Osteoblast (primary cell): ENCODE measurements at regions not wholly inside any gene's neighbourhood (a gene's known extent, or its start where the extent isn't known, plus 50 kb on each side); places are given as distances from the start of the nearest gene placed in this dataset.
"Not testable (repeated sequence)": the region's sequence is repeated elsewhere in the genome, so short reads cannot be mapped to it uniquely, and the experiment has no call there.

Experiments used
- DNase-seq: peaks from one replicate; pipeline ENCODE4 v3.0.0; 2011; ENCODE audit warnings: low spot score, mixed read lengths; ENCODE audit not compliant: insufficient read length; ENCODE audit errors: missing footprints
- H2AFZ ChIP-seq: 2 replicates; pipeline ENCODE4 v1.6.0; 2011; ENCODE audit warnings: mild to moderate bottlenecking, low read length
- H3K27ac ChIP-seq: 2 replicates; pipeline ENCODE4 v1.5.1; 2011; ENCODE audit warnings: mild to moderate bottlenecking, low read depth, low read length, moderate library complexity
- H3K27me3 ChIP-seq: 2 replicates; pipeline ENCODE4 v1.6.0; 2012; ENCODE audit warnings: mild to moderate bottlenecking, control low read depth, inconsistent platforms, low read length, moderate library complexity; ENCODE audit not compliant: insufficient read depth
- H3K36me3 ChIP-seq: 2 replicates; pipeline ENCODE4 v1.5.1; 2011; ENCODE audit warnings: mild to moderate bottlenecking, low read length, control low read depth, moderate library complexity; ENCODE audit not compliant: insufficient read depth
- H3K4me1 ChIP-seq: 2 replicates; pipeline ENCODE4 v1.5.1; 2011; ENCODE audit warnings: mild to moderate bottlenecking, low read length, control low read depth, moderate library complexity; ENCODE audit not compliant: insufficient read depth
- H3K4me2 ChIP-seq: 2 replicates; pipeline ENCODE4 v1.6.0; 2011; ENCODE audit warnings: mild to moderate bottlenecking, low read length; ENCODE audit not compliant: insufficient read depth
- H3K4me3 ChIP-seq: fragments of 200-600 bp; sonication (generic); 3 replicates; pipeline ENCODE4 v1.5.1; 2012; ENCODE audit warnings: mild to moderate bottlenecking, low read length, inconsistent platforms; ENCODE audit not compliant: insufficient read depth
- H3K79me2 ChIP-seq: 2 replicates; pipeline ENCODE4 v1.6.0; 2012; ENCODE audit warnings: mild to moderate bottlenecking, low read length, control low read depth, inconsistent platforms; ENCODE audit not compliant: insufficient read depth
- H3K9me3 ChIP-seq: 2 replicates; pipeline ENCODE4 v1.5.1; 2011; ENCODE audit warnings: low read depth, low read length, control low read depth
- H4K20me1 ChIP-seq: 2 replicates; pipeline ENCODE4 v1.6.0; 2012; ENCODE audit warnings: mild to moderate bottlenecking, low read length, control low read depth; ENCODE audit not compliant: insufficient read depth
- CTCF ChIP-seq: IDR thresholded peaks from 2 replicates; pipeline ENCODE4 v1.5.1; 2011; ENCODE audit warnings: mild to moderate bottlenecking, low read depth, low read length, moderate library complexity; ENCODE audit errors: extremely low read depth

- TF ChIP-seq CTCF: no peak
- H3K4me1 ChIP-seq: no peaks in the 10 kb centered on the region
- DNase-seq: no peak
- no peaks in the 10 kb centered on the region for H4K20me1 ChIP-seq
- no peak overlapping the region for H3K4me2 ChIP-seq
- H2AFZ ChIP-seq: no peak overlapping the region
- no peak overlapping the region for H3K27ac ChIP-seq
- H3K4me3 ChIP-seq: no peak overlapping the region
- H3K79me2 ChIP-seq: no peaks in the 10 kb centered on the region
- no peaks in the 10 kb centered on the region for H3K27me3 ChIP-seq
- H3K9me3 ChIP-seq: no peaks in the 10 kb centered on the region
- H3K36me3 ChIP-seq: no peaks in the 10 kb centered on the region
Measured at GRCh38 chr9:25453875-25454274, 224.4 kb downstream of the TUSC1 start.

GRCh38 chr9:25449503-25449902 is 228.7 kb downstream of the TUSC1 start:
- no peak overlapping the region for H3K4me2 ChIP-seq
- H3K36me3 ChIP-seq: no peaks in the 10 kb centered on the region
- H3K4me1 ChIP-seq: no peaks in the 10 kb centered on the region
- no peaks in the 10 kb centered on the region for H3K27me3 ChIP-seq
- no peak overlapping the region for H3K4me3 ChIP-seq
- H2AFZ ChIP-seq: no peak overlapping the region
- H3K9me3 ChIP-seq: no peaks in the 10 kb centered on the region
- H4K20me1 ChIP-seq: no peaks in the 10 kb centered on the region
- no peak overlapping the region for H3K27ac ChIP-seq
- no peaks in the 10 kb centered on the region for H3K79me2 ChIP-seq
- TF ChIP-seq CTCF: no peak
- DNase-seq: no peak

GRCh38 chr9:25445721-25446120 is 232.5 kb downstream of the TUSC1 start:
- H3K79me2 ChIP-seq, H2AFZ ChIP-seq, H4K20me1 ChIP-seq, H3K27ac ChIP-seq, DNase-seq, H3K4me3 ChIP-seq, H3K4me2 ChIP-seq, H3K36me3 ChIP-seq, H3K4me1 ChIP-seq, H3K9me3 ChIP-seq, H3K27me3 ChIP-seq: not testable (repeated sequence)

GRCh38 chr9:25442526-25442925 is 235.7 kb downstream of the TUSC1 start:
- H3K4me3 ChIP-seq: no peak overlapping the region
- no peaks in the 10 kb centered on the region for H3K36me3 ChIP-seq

More at GRCh38 chr9:25442526-25442925, 235.7 kb downstream of the TUSC1 start:
- Histone ChIP-seq H3K27ac (no peak overlapping the region), H3K4me1 (no peaks in the 10 kb centered on the region), H3K79me2 (no peaks in the 10 kb centered on the region), H3K27me3 (no peaks in the 10 kb centered on the region), H4K20me1 (no peaks in the 10 kb centered on the region), H3K4me2 (no peak overlapping the region), H3K9me3 (no peaks in the 10 kb centered on the region), H2AFZ (no peak overlapping the region)
- no peak for DNase-seq
- no peak for TF ChIP-seq CTCF
